Skeletal muscle tissue (tissue), 3 donors: ENCODE measurements at regions not wholly inside any gene's neighbourhood (a gene's known extent, or its start where the extent isn't known, plus 50 kb on each side); places are given as distances from the start of the nearest gene placed in this dataset.

Experiments
- H3K27ac ChIP-seq: one replicate; pipeline ENCODE4 v1.7.0; 2013; ENCODE audit warnings: mild to moderate bottlenecking, low read depth, low read length, inconsistent platforms
- H3K27me3 ChIP-seq, 3 donors: one replicate each; pipeline ENCODE4 v1.7.0; 2013; ENCODE audit warnings: low read length in 3 of 3; ENCODE audit not compliant: control insufficient read depth in 3 of 3, insufficient read depth in 3 of 3
- H3K36me3 ChIP-seq, 3 donors: one replicate each; pipeline ENCODE4 v1.7.0; 2013; ENCODE audit warnings: low read length in 3 of 3; ENCODE audit not compliant: control insufficient read depth in 3 of 3, insufficient read depth in 3 of 3
- H3K4me1 ChIP-seq, 3 donors: one replicate each; pipeline ENCODE4 v1.7.0; 2013; ENCODE audit warnings: low read length in 3 of 3, mild to moderate bottlenecking in 3 of 3; ENCODE audit not compliant: control insufficient read depth in 3 of 3, insufficient read depth in 3 of 3
- H3K4me3 ChIP-seq, 3 donors: one replicate each; pipeline ENCODE4 v1.7.0; 2013; ENCODE audit warnings: low read length in 3 of 3
- H3K9ac ChIP-seq, 3 donors: one replicate each; pipeline ENCODE4 v1.7.0; 2013; ENCODE audit warnings: low read length in 3 of 3, mild to moderate bottlenecking in 3 of 3, moderate library complexity in 2 of 3, low read depth in 1 of 3
- H3K9me3 ChIP-seq, 3 donors: one replicate each; pipeline ENCODE4 v1.7.0; 2013; ENCODE audit warnings: low read length in 3 of 3; ENCODE audit not compliant: control insufficient read depth in 3 of 3
- donor health status: Osteomylitis.

GRCh38 chr7:92930404-92930803, 94.0 kb upstream of the CDK6 start:
- no peaks in the 10 kb centered on the region for H3K9me3 ChIP-seq
- H3K36me3 ChIP-seq: no peaks in the 10 kb centered on the region
- no peak overlapping the region for H3K27ac ChIP-seq

GRCh38 chr7:92926697-92927044, 90.3 kb upstream of the CDK6 start:
- no peak overlapping the region for H3K27ac ChIP-seq

More at GRCh38 chr7:92930404-92930803, 94.0 kb upstream of the CDK6 start:
- H3K9ac ChIP-seq: no peak overlapping the region
- no peaks in the 10 kb centered on the region for H3K4me1 ChIP-seq
- no peak overlapping the region for H3K4me3 ChIP-seq
- no peaks in the 10 kb centered on the region for H3K27me3 ChIP-seq

DNA sequence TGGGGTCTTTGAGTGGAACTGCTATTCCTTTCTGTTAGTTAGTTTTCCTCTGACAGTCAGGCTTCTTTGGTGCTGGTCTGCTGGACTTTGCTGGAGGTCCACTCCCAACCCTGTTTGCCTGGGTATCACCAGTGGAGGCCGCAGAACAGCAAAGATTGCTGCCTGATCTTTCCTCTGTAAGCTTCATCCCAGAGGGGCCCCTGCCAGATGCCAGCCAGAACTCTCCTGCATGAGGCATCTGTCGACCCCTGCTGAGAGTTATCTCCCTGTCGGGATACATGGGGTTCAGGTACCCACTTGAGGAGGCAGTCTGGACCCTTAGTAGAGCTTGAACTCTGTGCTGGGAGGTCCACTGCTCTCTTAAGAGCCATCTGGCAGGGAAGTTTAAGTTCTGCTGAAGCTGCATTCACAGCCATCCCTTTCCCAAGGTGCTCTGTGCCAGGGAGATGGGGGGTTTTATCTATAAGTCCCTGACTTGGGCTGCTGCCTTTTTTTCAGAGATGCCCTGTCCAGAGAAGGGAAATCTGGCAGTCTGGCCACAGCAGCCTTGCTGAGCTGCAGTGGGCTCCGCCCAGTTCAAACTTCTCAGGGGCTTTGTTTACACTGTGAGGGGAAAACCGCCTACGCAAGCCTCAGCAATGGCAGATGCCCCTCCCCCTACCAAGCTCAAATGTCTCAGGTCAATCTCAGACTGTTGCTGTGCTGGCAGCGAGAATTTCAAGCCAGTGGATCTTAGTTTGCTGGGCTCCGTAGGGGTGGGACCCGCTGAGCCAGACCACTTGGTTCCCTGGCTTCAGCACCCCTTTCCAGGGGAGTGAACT, 89.7 kb upstream of the CDK6 start:
- no peaks in the 10 kb centered on the region for H3K27me3 ChIP-seq
- H3K27ac ChIP-seq: no peak overlapping the region
- no peak overlapping the region for H3K4me3 ChIP-seq
- no peak overlapping the region for H3K9ac ChIP-seq
- H3K9me3 ChIP-seq: no peaks in the 10 kb centered on the region
- no peaks in the 10 kb centered on the region for H3K4me1 ChIP-seq
- no peaks in the 10 kb centered on the region for H3K36me3 ChIP-seq

More at GRCh38 chr7:92926697-92927044, 90.3 kb upstream of the CDK6 start:
- Histone ChIP-seq H3K9ac (no peak overlapping the region), H3K36me3 (no peaks in the 10 kb centered on the region), H3K27me3 (no peaks in the 10 kb centered on the region), H3K4me1 (no peaks in the 10 kb centered on the region), H3K9me3 (no peaks in the 10 kb centered on the region), H3K4me3 (no peak overlapping the region)

DNA sequence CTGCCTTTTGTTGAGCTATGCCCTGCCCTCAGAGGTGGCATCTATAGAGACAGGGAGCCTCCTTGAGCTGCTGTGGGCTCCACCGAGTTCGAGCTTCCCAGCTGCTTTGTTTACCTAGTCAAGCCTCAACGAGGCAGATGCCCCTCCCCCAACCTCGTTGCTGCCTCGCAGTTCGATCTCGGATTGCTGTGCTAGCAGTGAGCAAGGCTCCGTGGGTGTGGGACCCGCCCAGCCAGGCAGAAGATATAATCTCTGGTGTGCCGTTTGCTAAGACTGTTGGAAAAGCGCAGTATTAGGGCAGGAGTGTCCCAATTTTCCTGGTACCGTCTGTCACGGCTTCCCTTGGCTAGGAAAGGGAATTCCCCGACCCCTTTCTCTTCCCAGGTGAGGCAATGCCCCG, 88.4 kb upstream of the CDK6 start:
- H3K27ac ChIP-seq: no peak overlapping the region
- no peak overlapping the region for H3K4me3 ChIP-seq
- no peaks in the 10 kb centered on the region for H3K27me3 ChIP-seq
- no peaks in the 10 kb centered on the region for H3K4me1 ChIP-seq
- H3K36me3 ChIP-seq: no peaks in the 10 kb centered on the region
- H3K9me3 ChIP-seq: no peaks in the 10 kb centered on the region
- no peak overlapping the region for H3K9ac ChIP-seq

- Histone ChIP-seq H3K27me3 (no peaks in the 10 kb centered on the region), H3K4me1 (no peaks in the 10 kb centered on the region), H3K9me3 (no peaks in the 10 kb centered on the region), H3K36me3 (no peaks in the 10 kb centered on the region), H3K4me3 (no peak overlapping the region), H3K9ac (no peak overlapping the region), H3K27ac (no peak overlapping the region)
These were observed 80.9 kb upstream of the CDK6 start for GRCh38 chr7:92917230-92917629.

DNA sequence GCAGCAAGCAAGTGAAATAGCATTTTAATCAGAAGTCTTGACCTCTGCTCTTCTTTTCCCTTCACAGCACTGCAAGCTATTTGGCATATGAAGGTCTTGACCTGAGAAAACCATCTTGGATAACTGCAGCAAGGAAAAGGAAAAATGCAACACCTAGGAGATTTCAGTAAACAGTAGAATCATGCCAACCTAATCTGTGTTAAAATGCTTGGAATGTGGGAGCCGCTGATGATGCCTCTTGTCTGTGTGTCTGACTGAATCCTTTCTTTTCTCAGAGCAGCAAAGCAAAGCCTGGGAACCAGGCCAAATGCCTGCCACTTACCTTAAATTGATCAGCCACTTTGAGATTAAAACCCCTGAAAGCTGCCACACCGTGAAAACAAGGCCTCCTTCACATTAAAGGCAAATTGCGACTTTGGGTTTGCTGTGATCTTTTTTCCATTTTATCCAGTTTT, 80.4 kb upstream of the CDK6 start:
- Histone ChIP-seq H3K4me1 (no peaks in the 10 kb centered on the region), H3K27me3 (no peaks in the 10 kb centered on the region), H3K4me3 (no peak overlapping the region), H3K9me3 (no peaks in the 10 kb centered on the region), H3K27ac (no peak overlapping the region), H3K36me3 (no peaks in the 10 kb centered on the region), H3K9ac (no peak overlapping the region)

DNA sequence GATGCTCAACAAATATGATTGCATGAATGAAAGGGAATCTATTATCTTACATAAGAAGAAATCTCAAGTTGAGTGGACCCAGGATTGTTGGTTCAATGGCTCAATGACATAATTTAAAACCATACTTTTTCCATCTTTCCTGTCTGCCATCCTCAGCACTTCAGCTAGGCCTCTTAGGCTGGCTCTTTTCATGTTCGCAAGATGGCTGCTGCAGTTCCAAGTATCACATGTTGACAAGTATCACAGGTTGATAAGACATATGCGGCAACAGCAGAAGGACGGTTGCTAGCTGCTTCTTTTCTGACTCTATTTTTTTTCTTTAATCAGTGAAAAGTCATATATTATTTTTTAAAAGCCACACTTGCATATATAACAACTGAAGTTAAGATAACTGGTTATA, 79.0 kb upstream of the CDK6 start:
- H3K4me3 ChIP-seq: no peak overlapping the region
- H3K36me3 ChIP-seq: no peaks in the 10 kb centered on the region
- no peaks in the 10 kb centered on the region for H3K4me1 ChIP-seq
- no peaks in the 10 kb centered on the region for H3K27me3 ChIP-seq
- no peak overlapping the region for H3K9ac ChIP-seq
- H3K9me3 ChIP-seq: no peaks in the 10 kb centered on the region
- no peak overlapping the region for H3K27ac ChIP-seq

GRCh38 chr7:92914645-92915044, 78.3 kb upstream of the CDK6 start:
- H3K9ac ChIP-seq: no peak overlapping the region
- H3K9me3 ChIP-seq: no peaks in the 10 kb centered on the region
- no peak overlapping the region for H3K27ac ChIP-seq
- H3K4me1 ChIP-seq: no peaks in the 10 kb centered on the region
- H3K4me3 ChIP-seq: no peak overlapping the region
- H3K27me3 ChIP-seq: no peaks in the 10 kb centered on the region
- no peaks in the 10 kb centered on the region for H3K36me3 ChIP-seq

GRCh38 chr7:92913849-92914248, 77.5 kb upstream of the CDK6 start:
- Histone ChIP-seq H3K9me3 (no peaks in the 10 kb centered on the region), H3K36me3 (no peaks in the 10 kb centered on the region), H3K9ac (no peak overlapping the region), H3K4me1 (no peaks in the 10 kb centered on the region), H3K27me3 (no peaks in the 10 kb centered on the region), H3K4me3 (no peak overlapping the region), H3K27ac (no peak overlapping the region)

- Histone ChIP-seq H3K4me3 (no peak overlapping the region), H3K27ac (no peak overlapping the region), H3K27me3 (no peaks in the 10 kb centered on the region), H3K9ac (no peak overlapping the region), H3K9me3 (no peaks in the 10 kb centered on the region), H3K36me3 (no peaks in the 10 kb centered on the region), H3K4me1 (no peaks in the 10 kb centered on the region)
These were observed 74.6 kb upstream of the CDK6 start for GRCh38 chr7:92910976-92911375.
